GM18498 (cell line): ENCODE measurements at regions not wholly inside any gene's neighbourhood (a gene's known extent, or its start where the extent isn't known, plus 50 kb on each side); places are given as distances from the start of the nearest gene placed in this dataset.

ENCODE experiments used
- ATAC-seq: cut with Tn5 transposase; IDR thresholded peaks from one replicate; pipeline ENCODE4 v1.9.1; 2021; ENCODE audit warnings: mild to moderate bottlenecking, moderate library complexity; ENCODE audit not compliant: unreplicated experiment

GRCh38 chr2:18332477-18332876 is 228.0 kb downstream of the RDH14 start:
- ATAC-seq, result no peak

DNA sequence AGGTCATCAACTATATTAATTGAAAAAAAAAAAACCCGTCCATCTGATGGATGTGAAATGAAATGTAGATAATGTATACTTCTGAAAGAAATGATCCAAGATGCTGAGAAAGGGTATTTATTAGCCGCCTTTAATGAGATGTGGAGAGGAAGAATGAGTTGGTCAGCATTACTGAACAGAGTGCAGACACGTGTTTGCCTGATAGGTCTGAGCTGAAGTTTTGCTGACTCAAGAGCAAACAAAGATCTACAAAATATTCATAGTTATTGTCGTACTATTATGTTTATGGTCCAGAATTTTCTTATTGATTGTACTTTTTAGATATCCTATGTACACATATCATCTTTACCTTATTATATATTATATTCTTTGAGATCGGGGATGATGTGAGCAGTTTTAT is 235.3 kb downstream of the RDH14 start:
- no peak for ATAC-seq

GRCh38 chr2:18319987-18320386 is 240.5 kb downstream of the RDH14 start:
- no peak for ATAC-seq

GRCh38 chr2:18317017-18317416 is 243.4 kb downstream of the RDH14 start:
- no peak for ATAC-seq

DNA sequence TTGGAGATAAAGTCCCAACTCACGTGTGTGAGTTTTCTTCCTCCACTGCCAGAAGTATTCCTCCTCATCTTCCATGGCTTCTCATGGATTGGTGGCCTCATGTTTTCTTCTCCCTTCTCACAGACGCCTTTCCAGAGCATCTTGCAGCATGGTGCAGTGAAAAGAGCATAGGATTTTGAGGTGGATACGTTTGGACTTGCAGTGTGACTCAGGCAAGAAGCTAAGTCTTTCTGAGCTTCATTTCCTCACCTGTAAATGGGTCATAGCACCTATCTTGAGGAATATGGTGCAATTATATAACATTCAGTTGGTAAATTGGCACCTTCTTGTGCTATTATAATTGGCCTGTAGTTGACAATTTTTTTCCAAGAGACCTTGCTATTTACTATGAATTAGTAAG is 247.6 kb downstream of the RDH14 start:
- ATAC-seq, result no peak

GRCh38 chr2:18311420-18312195 is 248.8 kb downstream of the RDH14 start:
- ATAC-seq, result no peak

GRCh38 chr2:18309627-18310026 is 250.8 kb downstream of the RDH14 start:
- ATAC-seq, result no peak

- ATAC-seq, result no peak
Measured at GRCh38 chr2:18309188-18309587, 251.3 kb downstream of the RDH14 start.

DNA sequence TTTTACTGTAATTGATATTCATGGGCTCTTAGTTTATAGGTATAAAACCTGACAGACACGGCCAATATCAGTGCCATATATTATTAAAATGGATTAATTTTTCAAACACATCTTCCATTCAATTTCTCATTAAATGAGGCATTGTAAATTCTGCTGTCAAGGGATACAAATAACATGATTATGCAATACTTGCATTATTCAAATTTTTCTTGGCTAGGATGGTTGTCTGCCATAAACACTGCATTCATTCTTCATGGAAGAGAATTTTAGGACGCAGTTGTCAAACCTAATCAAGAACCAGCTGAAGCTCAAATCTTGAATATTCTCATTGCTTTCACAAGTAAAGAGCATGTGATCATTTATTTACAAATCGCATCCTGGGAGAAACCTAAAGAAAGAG is 255.6 kb downstream of the RDH14 start:
- no peak for ATAC-seq

DNA sequence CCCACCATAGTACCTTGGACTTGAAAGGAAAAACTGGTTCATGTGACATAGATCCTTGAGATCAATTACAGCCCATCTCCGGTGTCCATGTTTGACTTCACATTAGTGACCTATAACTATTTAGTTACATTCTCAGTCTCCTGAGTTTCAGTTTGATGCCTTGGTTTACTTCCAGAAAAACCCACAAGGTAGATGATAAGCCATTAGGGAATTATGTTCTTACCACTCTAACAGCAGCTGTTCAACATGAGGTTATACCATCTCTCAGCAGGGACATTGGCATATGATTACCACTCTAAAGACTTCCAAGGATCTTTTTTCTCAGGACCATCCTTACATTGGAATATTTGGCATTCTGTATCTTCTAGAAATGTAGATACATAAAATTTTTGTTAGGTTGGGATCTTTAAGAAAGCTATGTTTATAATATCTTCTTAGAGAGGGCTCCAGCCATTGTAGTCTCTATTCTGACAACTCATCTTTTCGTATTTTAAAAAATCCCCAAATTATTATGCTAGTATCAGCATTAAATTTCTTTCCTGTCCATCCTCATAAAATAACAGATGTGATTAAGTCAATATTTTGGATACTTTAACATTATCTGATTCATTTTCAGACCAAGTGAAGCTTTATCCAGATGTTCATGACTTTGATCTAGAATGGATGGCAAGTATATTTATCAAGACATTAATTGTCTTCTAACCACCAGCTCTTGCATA is 258.9 kb downstream of the RDH14 start:
- ATAC-seq, result no peak

- ATAC-seq, result no peak
Measured at GRCh38 chr2:18299423-18300212, 260.8 kb downstream of the RDH14 start.

DNA sequence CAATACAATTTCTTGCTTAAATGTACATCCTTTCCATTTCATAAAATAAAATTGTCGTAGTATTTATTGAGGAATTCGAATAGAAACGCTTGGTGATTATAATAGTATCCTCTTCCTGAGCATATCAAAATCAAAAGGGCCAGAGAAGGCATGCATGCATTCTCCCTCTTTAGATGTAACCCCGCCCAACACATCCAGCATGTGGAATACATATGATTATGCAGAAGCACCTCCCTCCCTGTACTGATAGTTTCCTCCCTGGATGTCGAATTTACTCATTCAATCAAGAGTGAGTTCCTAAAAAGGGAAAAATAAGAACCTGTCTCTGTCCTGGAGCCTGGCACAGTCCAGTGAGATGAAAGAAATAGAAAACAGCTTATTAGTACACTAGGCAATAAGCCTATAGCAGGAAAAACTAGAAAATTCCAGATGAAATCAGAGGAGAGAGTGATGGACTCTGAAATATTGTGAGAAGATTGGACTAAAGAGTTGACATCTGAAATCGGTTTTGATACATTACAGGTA is 262.9 kb downstream of the RDH14 start:
- ATAC-seq, result no peak

- no peak for ATAC-seq
Measured at GRCh38 chr2:18290386-18290785, 270.1 kb downstream of the RDH14 start.

GRCh38 chr2:18286897-18287296 is 273.6 kb downstream of the RDH14 start:
- no peak for ATAC-seq

GRCh38 chr2:18284331-18284730 is 276.1 kb downstream of the RDH14 start:
- ATAC-seq, result no peak

DNA sequence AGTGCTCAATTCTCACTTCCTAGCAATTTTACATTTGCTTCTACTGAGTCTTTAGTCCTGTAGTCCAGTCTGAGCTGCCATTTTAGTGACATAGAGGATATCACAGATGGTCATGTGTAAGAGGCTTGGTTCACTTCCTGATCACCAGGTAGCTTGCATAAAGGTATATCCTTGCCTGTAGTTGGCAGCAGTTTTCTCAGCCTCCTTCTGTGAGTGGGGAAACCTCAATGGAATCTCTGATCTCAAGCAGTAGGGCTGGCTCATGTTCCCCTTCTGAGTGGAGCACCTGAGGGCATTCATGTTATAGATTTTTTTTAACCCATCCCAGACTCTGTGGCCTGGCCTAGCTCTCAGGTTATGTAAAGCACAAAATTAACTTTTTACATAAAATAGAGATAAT is 278.4 kb downstream of the RDH14 start:
- ATAC-seq, result no peak

DNA sequence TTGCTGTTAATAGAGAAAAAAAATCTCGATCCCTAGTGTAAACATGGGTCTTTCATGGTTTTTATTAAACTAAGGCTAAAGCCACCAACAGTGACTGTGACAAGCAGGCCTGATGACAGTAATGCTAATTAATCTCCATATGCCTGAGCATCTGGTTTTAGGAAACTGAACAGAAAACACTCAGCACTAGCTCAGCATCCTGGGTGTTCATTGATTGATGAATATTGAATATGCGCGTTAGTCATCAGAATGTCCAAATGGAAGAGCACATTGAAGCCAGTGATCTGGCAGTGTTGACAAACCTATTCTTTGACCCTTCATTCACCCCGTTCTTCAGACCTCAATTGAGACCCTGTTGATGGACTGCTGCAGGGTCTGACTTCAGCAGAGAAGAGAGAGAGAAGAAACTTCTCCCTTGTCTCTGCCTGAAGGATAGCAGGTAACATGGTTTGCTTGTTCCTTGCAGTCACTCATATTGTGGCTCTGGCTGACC is 283.8 kb downstream of the RDH14 start:
- no peak for ATAC-seq

GRCh38 chr2:18273205-18273604 is 287.2 kb downstream of the RDH14 start:
- no peak for ATAC-seq

DNA sequence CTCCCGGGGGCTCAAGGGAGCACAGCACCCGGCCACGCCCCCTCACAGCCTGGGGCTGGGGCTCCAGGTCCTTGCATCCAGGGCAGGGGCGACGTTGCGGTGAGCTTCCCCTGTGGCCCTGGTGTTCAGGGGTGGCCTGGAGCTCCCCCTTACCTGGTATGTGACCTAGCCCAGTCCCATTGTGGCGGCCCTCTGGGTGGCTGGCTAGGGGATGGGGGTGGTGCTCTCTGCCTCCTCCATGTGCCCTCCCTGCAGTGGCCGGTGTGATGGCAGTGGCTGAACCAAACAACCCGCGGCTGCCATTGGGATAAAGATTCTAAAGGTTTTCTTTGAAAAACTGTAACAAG is 288.3 kb downstream of the RDH14 start:
- ATAC-seq, result no peak

- ATAC-seq, result no peak
Measured at GRCh38 chr2:18271370-18272147, 288.9 kb downstream of the RDH14 start.

DNA sequence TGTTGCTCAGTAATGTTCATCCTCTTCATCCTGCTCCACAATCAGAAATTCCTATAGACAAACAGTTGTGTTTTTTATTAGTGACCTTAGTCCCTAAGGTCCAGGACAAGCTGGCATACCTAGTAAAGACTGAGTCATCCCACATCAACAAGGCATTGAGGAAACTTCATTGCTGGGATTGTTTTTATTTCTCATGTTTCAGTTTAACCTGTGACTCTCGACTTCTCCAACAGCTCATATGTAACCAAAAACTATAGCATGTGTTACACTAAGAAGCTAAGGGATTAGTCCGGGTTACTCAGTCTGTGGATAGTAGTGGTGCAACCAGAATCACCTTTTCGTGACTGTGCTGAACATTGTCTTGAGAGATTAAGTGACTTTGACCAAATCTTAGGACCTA is 292.1 kb downstream of the RDH14 start:
- ATAC-seq, result no peak
